Pancreas (tissue), 10 donors: ENCODE measurements at regions not wholly inside any gene's neighbourhood (a gene's known extent, or its start where the extent isn't known, plus 50 kb on each side); places are given as distances from the start of the nearest gene placed in this dataset.

Experiments used
- ATAC-seq, 4 donors: fragments of 200-7000 bp; cut with Tn5 transposase; one replicate each; pipeline versions ENCODE4 v1.8.0 to v1.9.1; 2020; ENCODE audit warnings: mild to moderate bottlenecking in 4 of 4, moderate library complexity in 4 of 4
- DNase-seq, 6 donors: peaks; one replicate each; pipeline ENCODE4 v3.0.0-alpha.2; 2020
- FAIRE-seq: peaks from 2 replicates; lab custom pipeline; 2012; peaks lifted over from hg19 to GRCh38; lab: Jason Lieb, UNC
- H3K27ac ChIP-seq, 4 donors: fragments of 200-600 bp; sonication (generic); 1 replicate in 3 of 4; 2 replicates in 1 of 4; pipeline versions ENCODE4 v1.5.0 to v1.8.0; 2020
- H3K27me3 ChIP-seq, 4 donors: fragments of 200-600 bp; one replicate each; pipeline ENCODE4 v1.8.0; 2021
- H3K36me3 ChIP-seq, 3 donors: fragments of 200-600 bp; sonication (generic) in 1 of 3; one replicate each; pipeline versions ENCODE4 v1.5.0 to v1.8.0; 2020 to 2021
- H3K4me1 ChIP-seq, 3 donors: fragments of 200-600 bp; one replicate each; pipeline ENCODE4 v1.8.0; 2021
- H3K4me3 ChIP-seq, 4 donors: fragments of 200-600 bp; sonication (generic) in 2 of 4; one replicate each; pipeline versions ENCODE4 v1.5.0 to v1.8.0; 2020 to 2021
- H3K9me3 ChIP-seq, 4 donors: fragments of 200-600 bp; one replicate each; pipeline ENCODE4 v1.8.0; 2021
- WGBS, 2 donors: extraction: QIAGEN DNeasy Blood & Tissue Kit; methylation state at CpG; one replicate each; pipeline ENCODE4 v1.1.7; 2013; 5-methylcytosine and 5-hydroxymethylcytosine counted together
- intact Hi-C, 3 donors: fragments of 100-400 bp; cut with DNase I; formaldehyde crosslinking; loops; one replicate each; pipeline versions ENCODE4 v1.11.1 to v1.14.2; 2022
- TF ChIP-seq, protein P1 (sequence below), 4 donors: fragments of 200-600 bp; sonication (generic) in 3 of 4; IDR thresholded peaks; one replicate each; pipeline versions ENCODE4 v1.5.0 to v1.8.0; 2021; ENCODE audit warnings: antibody characterized with exemption in 4 of 4
- donor health status: healthy with polysubstance abuse.
- donor health status: DM: no; HTN: no; CAD: no; lungs with moderate emphysema.
- donor health status: DM: no; HTN: no; CAD: no.
- donor health status: control.
- donor health status: control.
- donor health status: Bipolar disorder and iron deficiency.
- donor health status: DM: yes; HTN: yes; CAD: no.
- donor health status: DM: no; HTN: no; CAD: no.
- donor health status: DM: no; HTN: no; CAD: no.
- donor health status: DM: yes; HTN: yes; CAD: no.

DNA sequence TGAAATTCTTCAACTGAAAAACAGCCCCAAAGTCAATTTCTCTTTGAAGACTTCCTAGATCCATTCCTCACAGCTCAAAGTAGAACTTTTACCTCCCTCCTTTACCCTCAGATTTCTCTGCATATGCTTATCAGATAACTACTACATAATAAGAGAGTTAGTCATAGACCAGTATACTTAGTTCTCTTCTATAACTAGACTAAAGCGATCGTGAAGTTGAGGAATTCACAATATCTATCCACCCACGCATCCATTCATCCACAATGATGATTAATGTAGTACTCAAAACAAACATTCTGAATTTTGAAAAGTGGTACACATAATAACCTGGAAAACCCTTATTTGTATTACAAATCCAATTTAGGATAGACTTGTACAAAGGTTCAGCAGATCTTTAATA, 800.9 kb upstream of the TENM4 start:
- WGBS, 2 donors: 67 to 76% methylated on average over 3 of the region's 3 CpGs
- TF ChIP-seq, protein P1, sequence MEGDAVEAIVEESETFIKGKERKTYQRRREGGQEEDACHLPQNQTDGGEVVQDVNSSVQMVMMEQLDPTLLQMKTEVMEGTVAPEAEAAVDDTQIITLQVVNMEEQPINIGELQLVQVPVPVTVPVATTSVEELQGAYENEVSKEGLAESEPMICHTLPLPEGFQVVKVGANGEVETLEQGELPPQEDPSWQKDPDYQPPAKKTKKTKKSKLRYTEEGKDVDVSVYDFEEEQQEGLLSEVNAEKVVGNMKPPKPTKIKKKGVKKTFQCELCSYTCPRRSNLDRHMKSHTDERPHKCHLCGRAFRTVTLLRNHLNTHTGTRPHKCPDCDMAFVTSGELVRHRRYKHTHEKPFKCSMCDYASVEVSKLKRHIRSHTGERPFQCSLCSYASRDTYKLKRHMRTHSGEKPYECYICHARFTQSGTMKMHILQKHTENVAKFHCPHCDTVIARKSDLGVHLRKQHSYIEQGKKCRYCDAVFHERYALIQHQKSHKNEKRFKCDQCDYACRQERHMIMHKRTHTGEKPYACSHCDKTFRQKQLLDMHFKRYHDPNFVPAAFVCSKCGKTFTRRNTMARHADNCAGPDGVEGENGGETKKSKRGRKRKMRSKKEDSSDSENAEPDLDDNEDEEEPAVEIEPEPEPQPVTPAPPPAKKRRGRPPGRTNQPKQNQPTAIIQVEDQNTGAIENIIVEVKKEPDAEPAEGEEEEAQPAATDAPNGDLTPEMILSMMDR (IDR thresholded peaks at IDR 0.05): no peak
- intact Hi-C loops: no loop called here
- H3K27me3 ChIP-seq: no peaks in the 10 kb centered on the region
- no peak for ATAC-seq
- no peaks in the 10 kb centered on the region for H3K4me1 ChIP-seq
- no peak overlapping the region for H3K4me3 ChIP-seq
- DNase-seq: no peak
- H3K36me3 ChIP-seq: no peaks in the 10 kb centered on the region
- no peaks in the 10 kb centered on the region for H3K9me3 ChIP-seq
- no peak for FAIRE-seq
- no peak overlapping the region for H3K27ac ChIP-seq

DNA sequence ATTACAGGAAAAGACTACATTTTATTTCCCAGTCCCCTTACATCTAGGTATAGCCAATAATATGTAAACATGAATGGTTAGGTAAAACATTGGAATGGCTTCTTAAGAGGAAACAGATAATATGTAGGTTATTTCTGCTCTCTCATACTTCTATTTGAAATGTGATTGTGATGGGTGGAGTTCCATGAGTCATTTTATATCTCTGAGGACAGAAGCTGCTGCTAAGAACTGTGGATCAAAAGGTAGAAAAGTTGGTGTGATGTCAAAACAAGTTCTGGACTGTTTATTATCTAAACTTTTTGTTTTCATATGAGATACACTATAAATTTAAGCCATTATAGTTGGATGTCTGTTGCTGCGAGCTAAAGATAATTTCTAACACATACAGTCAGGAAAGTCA, 799.4 kb upstream of the TENM4 start:
- H3K4me1 ChIP-seq: no peaks in the 10 kb centered on the region
- no peaks in the 10 kb centered on the region for H3K9me3 ChIP-seq
- WGBS, 2 donors: 54 to 67% methylated on average over 1 of the region's 1 CpG
- DNase-seq (no peak), FAIRE-seq (no peak), ATAC-seq (no peak)
- TF ChIP-seq, protein P1 (IDR thresholded peaks at IDR 0.05): no peak
- intact Hi-C loops: no loop called here
- no peaks in the 10 kb centered on the region for H3K27me3 ChIP-seq
- H3K36me3 ChIP-seq: no peaks in the 10 kb centered on the region
- no peak overlapping the region for H3K27ac ChIP-seq
- no peak overlapping the region for H3K4me3 ChIP-seq

DNA sequence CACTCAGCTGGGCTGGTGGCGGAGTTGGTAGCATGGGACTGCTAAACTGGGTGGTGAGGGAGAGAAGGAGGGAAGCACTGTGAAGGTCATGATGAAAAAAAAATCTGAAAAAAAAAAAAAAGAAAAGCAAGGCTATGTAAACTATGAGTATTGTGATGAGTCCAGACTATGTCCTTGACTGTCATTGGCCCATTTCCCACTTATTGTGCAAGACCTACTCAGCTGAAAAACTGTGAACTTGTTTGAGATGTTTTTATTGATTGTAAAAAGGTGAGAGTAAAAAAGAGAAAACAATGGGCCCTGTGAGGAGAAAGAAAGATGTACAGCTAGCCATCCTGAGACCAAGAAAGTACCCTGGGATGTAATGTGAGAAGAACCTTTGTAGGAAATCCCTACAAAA, 798.4 kb upstream of the TENM4 start:
- 77 to 85% methylated on average over 1 of the region's 1 CpG for WGBS, 2 donors
- Histone ChIP-seq H3K36me3 (no peaks in the 10 kb centered on the region), H3K4me3 (no peak overlapping the region), H3K4me1 (no peaks in the 10 kb centered on the region), H3K27me3 (no peaks in the 10 kb centered on the region), H3K27ac (no peak overlapping the region), H3K9me3 (no peaks in the 10 kb centered on the region)
- TF ChIP-seq, protein P1 (IDR thresholded peaks at IDR 0.05): no peak
- FAIRE-seq (no peak), DNase-seq (no peak), ATAC-seq (no peak)
- intact Hi-C loops: no loop called here

DNA sequence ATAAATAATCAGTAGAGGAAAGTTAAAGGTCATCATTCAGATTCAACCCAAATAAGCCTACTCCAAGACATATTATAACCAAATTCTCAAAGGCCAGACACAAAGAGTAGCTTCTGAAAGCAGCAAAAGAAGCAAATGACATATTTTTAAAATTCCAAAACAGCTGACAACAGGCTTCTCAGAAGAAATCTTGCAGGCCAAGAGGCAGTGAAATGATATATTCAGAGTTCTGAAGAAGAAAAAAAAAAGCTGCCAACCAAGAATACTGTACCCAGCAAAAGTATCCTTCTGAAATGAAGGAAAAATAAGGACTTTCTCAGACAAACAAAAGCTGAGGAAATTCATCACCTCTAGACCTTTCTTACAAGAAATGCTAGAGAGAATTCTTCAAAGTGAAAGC, 787.1 kb upstream of the TENM4 start:
- intact Hi-C loops: no loop called here
- ATAC-seq (no peak), DNase-seq (no peak), FAIRE-seq (no peak)
- no peaks in the 10 kb centered on the region for H3K9me3 ChIP-seq
- no peak overlapping the region for H3K27ac ChIP-seq
- TF ChIP-seq, protein P1 (IDR thresholded peaks at IDR 0.05): no peak
- no peaks in the 10 kb centered on the region for H3K4me1 ChIP-seq
- H3K36me3 ChIP-seq: no peaks in the 10 kb centered on the region
- H3K27me3 ChIP-seq: no peaks in the 10 kb centered on the region
- H3K4me3 ChIP-seq: no peak overlapping the region

DNA sequence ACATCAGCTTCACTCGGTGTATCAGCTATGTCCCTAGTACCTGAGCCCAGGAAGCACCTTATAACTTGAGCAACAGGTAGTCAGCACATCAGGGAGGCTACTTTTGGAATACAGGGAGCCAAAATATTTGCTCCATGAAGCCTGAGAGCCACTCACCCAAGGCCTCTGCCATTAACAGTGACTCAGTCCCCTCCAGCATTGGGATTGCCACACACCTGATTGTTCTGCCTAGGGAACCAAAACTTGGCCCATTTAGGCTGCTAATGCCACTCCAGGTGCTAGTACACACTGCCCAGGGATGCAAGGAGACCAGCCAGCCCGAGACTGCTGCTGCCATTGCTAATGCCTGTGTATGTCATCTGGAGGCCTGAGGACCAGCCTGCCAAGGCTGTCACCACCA, 773.6 kb upstream of the TENM4 start:
- TF ChIP-seq, protein P1 (IDR thresholded peaks at IDR 0.05): no peak
- FAIRE-seq (no peak), DNase-seq (no peak), ATAC-seq (no peak)
- Histone ChIP-seq H3K4me3 (no peak overlapping the region), H3K27me3 (no peaks in the 10 kb centered on the region), H3K4me1 (no peaks in the 10 kb centered on the region), H3K9me3 (no peaks in the 10 kb centered on the region), H3K36me3 (no peaks in the 10 kb centered on the region), H3K27ac (no peak overlapping the region)
- intact Hi-C loops: no loop called here
- WGBS, 2 donors: 60 to 70% methylated on average over 2 of the region's 2 CpGs
